ENCODE measurements at regions not wholly inside any gene's neighbourhood (a gene's known extent, or its start where the extent isn't known, plus 50 kb on each side); places are given as distances from the start of the nearest gene placed in this dataset.

GRCh38 chr2:150109028-150109427 lies 378.4 kb downstream of the RND3 start:
- DNase-seq (ENCODE audit: low read depth) = no peak

GRCh38 chr2:150107816-150108215 lies 379.7 kb downstream of the RND3 start:
- DNase-seq (ENCODE audit: low read depth) = no peak

GRCh38 chr2:150107170-150107569 lies 380.3 kb downstream of the RND3 start:
- DNase-seq (ENCODE audit: low read depth) = no peak

GRCh38 chr2:150101947-150102346 lies 385.5 kb downstream of the RND3 start:
- DNase-seq (ENCODE audit: low read depth) = no peak

- DNase-seq (ENCODE audit: low read depth) = no peak
These were observed 386.6 kb downstream of the RND3 start for GRCh38 chr2:150100834-150101233.

GRCh38 chr2:150100336-150100735 lies 387.1 kb downstream of the RND3 start:
- DNase-seq (ENCODE audit: low read depth) = no peak

- DNase-seq (ENCODE audit: low read depth) = no peak
These were observed 387.7 kb downstream of the RND3 start for GRCh38 chr2:150099805-150100204.

GRCh38 chr2:150097901-150098531 lies 389.5 kb downstream of the RND3 start:
- peak; percentile 19 for DNase-seq (ENCODE audit: low read depth)

GRCh38 chr2:150097402-150097801 lies 390.1 kb downstream of the RND3 start:
- DNase-seq (ENCODE audit: low read depth) = no peak

GRCh38 chr2:150095361-150096095 lies 391.9 kb downstream of the RND3 start:
- no peak for DNase-seq (ENCODE audit: low read depth)

- DNase-seq (ENCODE audit: low read depth) = no peak
These were observed 395.6 kb downstream of the RND3 start for GRCh38 chr2:150091846-150092245.

- no peak for DNase-seq (ENCODE audit: low read depth)
These were observed 397.4 kb downstream of the RND3 start for GRCh38 chr2:150090031-150090430.

GRCh38 chr2:150088538-150088937 lies 398.9 kb downstream of the RND3 start:
- DNase-seq (ENCODE audit: low read depth) = no peak

GRCh38 chr2:150085478-150085877 lies 402.0 kb downstream of the RND3 start:
- no peak for DNase-seq (ENCODE audit: low read depth)

GRCh38 chr2:150081775-150082481 lies 405.5 kb downstream of the RND3 start:
- DNase-seq (ENCODE audit: low read depth) = peak; percentile 28

GRCh38 chr2:150076281-150076680 lies 411.2 kb downstream of the RND3 start:
- peak; percentile 45 for DNase-seq (ENCODE audit: low read depth)

GRCh38 chr2:150075831-150076230 lies 411.6 kb downstream of the RND3 start:
- peak; percentile 55 for DNase-seq (ENCODE audit: low read depth)

- DNase-seq (ENCODE audit: low read depth) = no peak
These were observed 421.0 kb downstream of the RND3 start for GRCh38 chr2:150066490-150066889.

GRCh38 chr2:150063931-150064548 lies 423.4 kb downstream of the RND3 start:
- DNase-seq (ENCODE audit: low read depth) = peak; percentile 32

GRCh38 chr2:150063432-150063889 lies 424.0 kb downstream of the RND3 start:
- peak; percentile 72 for DNase-seq (ENCODE audit: low read depth)

GRCh38 chr2:150062416-150062815 lies 425.1 kb downstream of the RND3 start:
- DNase-seq (ENCODE audit: low read depth) = no peak

GRCh38 chr2:150060341-150060740 lies 427.1 kb downstream of the RND3 start:
- DNase-seq (ENCODE audit: low read depth) = peak; percentile 24
